ENCODE measurements at regions not wholly inside any gene's neighbourhood (a gene's known extent, or its start where the extent isn't known, plus 50 kb on each side); places are given as distances from the start of the nearest gene placed in this dataset.
"Not testable (repeated sequence)": the region's sequence is repeated elsewhere in the genome, so short reads cannot be mapped to it uniquely, and the experiment has no call there.

GRCh38 chr5:135742240-135742639 is 92.2 kb upstream of the SLC25A48 start:
- not testable (repeated sequence) for TF ChIP-seq POLR2AphosphoS5 (IDR thresholded peaks at IDR 0.05); CTCF (IDR thresholded peaks at IDR 0.05; ENCODE audit: poor library complexity, severe bottlenecking); EP300 (conservative IDR thresholded peaks at IDR 0.05; ENCODE audit: poor library complexity, severe bottlenecking); SMC3 (conservative IDR thresholded peaks at IDR 0.05; ENCODE audit: poor library complexity); EZH2 (IDR thresholded peaks at IDR 0.05; ENCODE audit: borderline replicate concordance, insufficient read depth, low read length, poor library complexity, severe bottlenecking); REST (IDR thresholded peaks at IDR 0.05; ENCODE audit: borderline replicate concordance); RAD21 (conservative IDR thresholded peaks at IDR 0.05); TAF1 (IDR thresholded peaks at IDR 0.05; ENCODE audit: low read depth)

Measured in neural cell (in vitro differentiated cells).